ENCODE measurements at regions not wholly inside any gene's neighbourhood (a gene's known extent, or its start where the extent isn't known, plus 50 kb on each side); places are given as distances from the start of the nearest gene placed in this dataset.
A peak's percentile ranks its signal among the peaks of the same experiment; 100 is the strongest.
"Not testable (repeated sequence)": the region's sequence is repeated elsewhere in the genome, so short reads cannot be mapped to it uniquely, and the experiment has no call there.

GRCh38 chr14:71739273-71739990, 192.8 kb upstream of the RGS6 start:
- DNase-seq = no peak

- no peak for DNase-seq
Observed at GRCh38 chr14:71741241-71741640, 191.0 kb upstream of the RGS6 start.

GRCh38 chr14:71742485-71742884, 189.7 kb upstream of the RGS6 start:
- DNase-seq = no peak

- no peak for DNase-seq
Observed at GRCh38 chr14:71745072-71745471, 187.2 kb upstream of the RGS6 start.

DNA sequence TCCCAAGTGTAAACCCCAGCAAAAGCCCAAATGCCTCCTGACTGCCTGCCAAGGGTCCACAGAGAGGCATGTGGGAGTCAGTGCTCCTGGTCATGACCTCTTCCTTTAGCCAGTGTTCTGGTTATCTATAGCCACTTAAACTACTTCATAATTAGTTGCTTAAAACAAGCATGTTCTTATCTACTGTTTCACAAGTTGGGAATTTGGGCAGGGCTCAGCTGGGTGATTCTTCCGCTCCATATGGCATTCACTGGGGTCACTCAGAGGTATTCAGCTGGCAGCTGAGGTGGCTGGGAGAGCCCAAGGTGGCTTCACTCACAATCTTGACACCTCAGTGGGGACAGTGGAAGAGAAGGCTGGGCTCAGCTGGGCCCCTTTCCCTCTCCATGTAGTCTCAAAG, 184.0 kb upstream of the RGS6 start:
- no peak for DNase-seq

- no peak for DNase-seq
Observed at GRCh38 chr14:71749613-71750238, 182.5 kb upstream of the RGS6 start.

GRCh38 chr14:71751264-71751663, 181.0 kb upstream of the RGS6 start:
- no peak for DNase-seq

DNA sequence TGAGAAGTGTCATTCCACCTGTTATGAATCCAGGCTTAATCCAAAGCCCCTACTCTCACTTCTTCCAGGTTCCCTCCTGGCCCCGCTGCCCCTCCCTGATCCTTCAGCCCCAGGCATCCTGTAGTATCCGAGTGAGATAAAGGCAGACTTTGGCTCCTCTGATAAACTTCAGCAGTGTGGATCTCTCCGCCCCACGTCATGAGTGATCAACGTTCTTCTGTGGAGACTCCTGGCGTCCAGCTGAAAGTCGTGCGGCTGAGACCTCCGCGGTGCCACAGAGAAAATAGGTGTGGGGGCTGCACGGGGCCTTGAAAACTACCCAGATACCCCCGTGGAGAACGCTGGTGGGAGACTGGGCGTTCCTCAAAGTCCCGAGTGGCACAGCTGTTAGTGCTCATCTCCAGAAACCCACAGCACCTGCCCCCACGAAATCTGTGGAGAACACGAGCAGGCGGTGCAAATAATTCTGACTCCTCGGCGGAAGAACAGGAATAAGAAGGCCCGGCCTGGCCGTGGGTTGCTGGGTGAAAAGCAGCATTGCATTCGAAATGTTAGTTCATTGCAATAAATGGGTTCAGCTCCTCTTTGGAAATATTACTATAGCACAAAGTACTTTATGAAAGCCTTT, 180.0 kb upstream of the RGS6 start:
- DNase-seq = no peak

- DNase-seq = peak; percentile 90 to 93
Observed at GRCh38 chr14:71753126-71753830, 179.0 kb upstream of the RGS6 start.

DNA sequence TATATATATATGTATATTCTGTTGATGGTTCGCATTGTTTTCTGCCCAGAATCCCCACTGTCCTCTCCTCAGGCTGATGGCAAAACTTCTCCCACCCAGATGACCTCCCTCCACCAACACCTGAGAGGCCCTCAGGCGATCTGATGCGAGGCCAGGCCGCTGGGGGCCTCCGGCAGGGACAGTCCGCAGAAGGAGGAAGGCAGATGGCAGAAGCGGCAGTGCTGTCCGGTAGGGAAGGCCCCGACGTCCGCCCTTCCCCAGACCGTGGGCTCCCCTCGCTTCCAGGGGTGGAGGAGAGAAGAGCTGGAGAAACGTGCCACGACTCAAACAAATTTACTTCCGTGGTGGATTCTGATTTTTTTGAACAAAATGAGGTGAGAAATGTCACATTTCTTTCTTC, 178.3 kb upstream of the RGS6 start:
- no peak for DNase-seq

- no peak for DNase-seq
Observed at GRCh38 chr14:71754422-71755095, 177.7 kb upstream of the RGS6 start.

DNA sequence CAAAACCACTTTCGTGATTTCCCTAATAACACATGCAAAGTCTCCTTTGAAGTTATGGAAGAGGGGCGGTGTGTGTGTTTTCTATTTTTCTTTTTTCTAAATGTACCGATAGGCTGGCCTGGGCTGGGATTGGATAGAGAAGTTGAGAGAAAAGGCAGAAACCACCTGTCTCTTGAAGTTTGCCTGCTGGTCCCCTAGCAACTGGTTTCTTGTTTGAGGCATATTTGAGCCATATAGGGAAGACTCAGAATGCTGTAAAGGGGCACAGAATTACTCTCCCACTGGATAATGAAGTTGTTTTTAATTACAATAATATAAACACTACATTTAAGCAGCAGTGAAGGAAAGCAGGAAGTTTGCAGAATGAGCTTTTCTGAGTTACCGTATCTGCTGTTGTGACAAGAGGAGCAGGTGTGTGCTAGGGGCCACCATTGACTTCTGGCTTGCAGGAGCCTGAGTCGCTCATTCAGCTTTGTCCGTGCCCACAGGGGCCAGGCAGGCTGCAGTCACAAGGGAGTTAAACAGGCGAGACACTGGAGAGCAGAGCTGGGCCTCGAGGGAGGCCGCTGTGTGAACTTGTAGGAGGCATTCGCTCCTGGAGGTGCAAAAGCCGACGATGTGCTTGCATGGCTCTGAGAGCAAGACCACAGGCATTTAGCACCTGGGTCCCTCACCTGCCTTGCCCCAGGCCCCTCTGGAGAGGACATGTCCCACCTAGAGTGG, 173.8 kb upstream of the RGS6 start:
- no peak for DNase-seq

- DNase-seq = no peak
Observed at GRCh38 chr14:71762575-71762974, 169.7 kb upstream of the RGS6 start.

GRCh38 chr14:71764701-71765382, 167.4 kb upstream of the RGS6 start:
- DNase-seq = no peak

GRCh38 chr14:71765505-71765904, 166.7 kb upstream of the RGS6 start:
- DNase-seq = no peak

GRCh38 chr14:71770431-71770830, 161.8 kb upstream of the RGS6 start:
- no peak for DNase-seq

- DNase-seq = not testable (repeated sequence)
Observed at GRCh38 chr14:71771421-71771820, 160.8 kb upstream of the RGS6 start.

DNA sequence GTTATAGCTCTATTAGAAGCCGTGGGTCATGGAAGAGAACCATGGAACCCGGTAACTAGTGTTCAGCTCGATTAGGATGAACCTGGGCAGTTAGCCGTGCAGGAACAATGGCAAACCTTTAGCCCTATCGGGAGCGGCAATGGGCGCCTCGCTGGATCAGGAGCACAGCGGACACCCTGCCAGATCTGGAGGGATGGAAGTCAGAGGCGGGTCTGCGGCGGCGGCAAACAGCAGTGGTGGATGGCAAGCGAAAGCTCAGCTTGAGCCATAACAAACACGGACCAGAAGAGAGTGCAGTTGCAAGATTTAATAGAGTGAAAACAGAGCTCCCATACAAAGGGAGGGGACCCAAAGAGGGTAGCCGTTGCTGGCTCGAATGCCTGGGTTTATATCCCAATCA, 160.2 kb upstream of the RGS6 start:
- DNase-seq = not testable (repeated sequence)

DNA sequence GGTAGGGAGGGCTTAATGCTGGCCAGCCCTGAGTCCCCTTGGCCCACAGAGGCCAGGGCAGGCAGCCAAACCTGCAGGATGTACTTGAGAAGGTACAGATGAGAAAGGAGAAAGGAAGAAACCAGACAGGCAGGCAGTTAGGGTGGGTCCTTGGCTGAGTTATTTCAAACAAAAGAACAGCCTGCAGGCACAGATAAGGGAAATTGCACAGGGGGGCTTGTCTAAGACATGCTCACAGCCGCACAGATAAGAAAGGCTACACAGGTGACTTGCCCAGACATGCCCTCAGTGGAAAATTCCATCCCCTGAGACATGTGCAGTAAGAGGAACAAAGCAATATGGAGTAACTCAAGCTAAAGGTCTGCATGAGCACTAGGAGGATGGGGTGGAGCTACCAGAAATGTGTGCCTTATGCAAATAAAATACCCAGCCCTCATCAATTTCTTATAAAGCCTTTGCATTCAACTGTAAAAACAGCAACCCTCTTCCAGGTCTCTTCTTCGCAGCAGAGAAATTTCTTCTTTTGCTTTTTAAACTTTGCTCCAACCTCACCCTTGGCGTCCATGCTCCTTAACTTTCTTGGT, 158.2 kb upstream of the RGS6 start:
- DNase-seq = no peak

All from right lung (tissue), 2 donors.